Activated T-cell treated with anti-CD3 and anti-CD28 coated beads for 1 hour (primary cell): ENCODE measurements at regions not wholly inside any gene's neighbourhood (a gene's known extent, or its start where the extent isn't known, plus 50 kb on each side); places are given as distances from the start of the nearest gene placed in this dataset.
"Not testable (repeated sequence)": the region's sequence is repeated elsewhere in the genome, so short reads cannot be mapped to it uniquely, and the experiment has no call there.

Source experiments
- DNase-seq: peaks from one replicate; pipeline ENCODE4 v3.0.0-alpha.2; 2020; ENCODE audit warnings: low read depth

- no peak for DNase-seq
Observed at GRCh38 chr10:21463436-21463835, 62.0 kb downstream of the SKIDA1 start.

- no peak for DNase-seq
Observed at GRCh38 chr10:21458126-21458871, 67.2 kb downstream of the SKIDA1 start.

- no peak for DNase-seq
Observed at GRCh38 chr10:21456160-21456559, 69.3 kb downstream of the SKIDA1 start.

- no peak for DNase-seq
Observed at GRCh38 chr10:21452203-21452602, 73.3 kb downstream of the SKIDA1 start.

- DNase-seq: no peak
Observed at GRCh38 chr10:21449288-21449966, 76.1 kb downstream of the SKIDA1 start.

GRCh38 chr10:21445163-21445562 lies 80.3 kb downstream of the SKIDA1 start:
- DNase-seq: no peak

- no peak for DNase-seq
Observed at GRCh38 chr10:21441625-21442024, 83.9 kb downstream of the SKIDA1 start.

- not testable (repeated sequence) for DNase-seq
Observed at GRCh38 chr10:21438914-21439313, 86.6 kb downstream of the SKIDA1 start.

GRCh38 chr10:21437770-21438382 lies 87.6 kb downstream of the SKIDA1 start:
- no peak for DNase-seq

- DNase-seq: no peak
Observed at GRCh38 chr10:21432266-21432665, 93.2 kb downstream of the SKIDA1 start.

- DNase-seq: no peak
Observed at GRCh38 chr10:21431799-21432198, 93.7 kb downstream of the SKIDA1 start.

- DNase-seq: no peak
Observed at GRCh38 chr10:21427804-21428481, 97.5 kb downstream of the SKIDA1 start.

GRCh38 chr10:21424459-21424861 lies 101.0 kb downstream of the SKIDA1 start:
- no peak for DNase-seq

GRCh38 chr10:21423850-21424249 lies 101.6 kb downstream of the SKIDA1 start:
- DNase-seq: no peak

- DNase-seq: no peak
Observed at GRCh38 chr10:21423338-21423737, 102.1 kb downstream of the SKIDA1 start.

GRCh38 chr10:21421794-21422193 lies 103.7 kb downstream of the SKIDA1 start:
- no peak for DNase-seq

GRCh38 chr10:21421016-21421415 lies 104.5 kb downstream of the SKIDA1 start:
- DNase-seq: no peak

- not testable (repeated sequence) for DNase-seq
Observed at GRCh38 chr10:21418981-21419576, 106.4 kb downstream of the SKIDA1 start.

GRCh38 chr10:21417172-21417712 lies 108.2 kb downstream of the SKIDA1 start:
- DNase-seq: no peak

GRCh38 chr10:21413680-21414079 lies 111.8 kb downstream of the SKIDA1 start:
- DNase-seq: no peak

- no peak for DNase-seq
Observed at GRCh38 chr10:21413268-21413667, 112.2 kb downstream of the SKIDA1 start.
